GM21528 (cell line): ENCODE measurements at regions not wholly inside any gene's neighbourhood (a gene's known extent, or its start where the extent isn't known, plus 50 kb on each side); places are given as distances from the start of the nearest gene placed in this dataset.
"Not testable (repeated sequence)": the region's sequence is repeated elsewhere in the genome, so short reads cannot be mapped to it uniquely, and the experiment has no call there.

Experiments
- ATAC-seq: cut with Tn5 transposase; IDR thresholded peaks from one replicate; pipeline ENCODE4 v1.9.1; 2021; ENCODE audit warnings: mild to moderate bottlenecking, moderate library complexity; ENCODE audit not compliant: unreplicated experiment, low FRiP score

GRCh38 chr4:124459941-124460310, 252.6 kb downstream of the ANKRD50 start:
- ATAC-seq = no peak

GRCh38 chr4:124461592-124461991, 250.9 kb downstream of the ANKRD50 start:
- ATAC-seq = not testable (repeated sequence)

- no peak for ATAC-seq
Measured at GRCh38 chr4:124462954-124463828, 249.3 kb downstream of the ANKRD50 start.

- ATAC-seq = no peak
Measured at GRCh38 chr4:124464836-124465235, 247.7 kb downstream of the ANKRD50 start.

GRCh38 chr4:124468360-124468759, 244.2 kb downstream of the ANKRD50 start:
- ATAC-seq = no peak

- no peak for ATAC-seq
Measured at GRCh38 chr4:124469981-124470380, 242.6 kb downstream of the ANKRD50 start.

GRCh38 chr4:124478470-124478869, 234.1 kb downstream of the ANKRD50 start:
- ATAC-seq = no peak

GRCh38 chr4:124480061-124480460, 232.5 kb downstream of the ANKRD50 start:
- no peak for ATAC-seq

- no peak for ATAC-seq
Measured at GRCh38 chr4:124481123-124481522, 231.4 kb downstream of the ANKRD50 start.

- no peak for ATAC-seq
Measured at GRCh38 chr4:124483048-124483906, 229.3 kb downstream of the ANKRD50 start.

- ATAC-seq = no peak
Measured at GRCh38 chr4:124484008-124484407, 228.5 kb downstream of the ANKRD50 start.

- ATAC-seq = no peak
Measured at GRCh38 chr4:124484940-124485339, 227.6 kb downstream of the ANKRD50 start.

- ATAC-seq = no peak
Measured at GRCh38 chr4:124486423-124486822, 226.1 kb downstream of the ANKRD50 start.

- ATAC-seq = no peak
Measured at GRCh38 chr4:124487651-124488050, 224.9 kb downstream of the ANKRD50 start.

- ATAC-seq = no peak
Measured at GRCh38 chr4:124491361-124492145, 221.0 kb downstream of the ANKRD50 start.

GRCh38 chr4:124499261-124499660, 213.3 kb downstream of the ANKRD50 start:
- ATAC-seq = no peak

- ATAC-seq = no peak
Measured at GRCh38 chr4:124501576-124501975, 211.0 kb downstream of the ANKRD50 start.

GRCh38 chr4:124504431-124504830, 208.1 kb downstream of the ANKRD50 start:
- no peak for ATAC-seq

- ATAC-seq = no peak
Measured at GRCh38 chr4:124505211-124505610, 207.3 kb downstream of the ANKRD50 start.

- no peak for ATAC-seq
Measured at GRCh38 chr4:124509151-124509550, 203.4 kb downstream of the ANKRD50 start.

- ATAC-seq = no peak
Measured at GRCh38 chr4:124514588-124514987, 197.9 kb downstream of the ANKRD50 start.
